Activated naive CD4-positive, alpha-beta T cell treated with anti-CD3 and anti-CD28 coated beads, Interleukin-2, amount 50 U/mL, for 72 hours (primary cell): ENCODE measurements at regions not wholly inside any gene's neighbourhood (a gene's known extent, or its start where the extent isn't known, plus 50 kb on each side); places are given as distances from the start of the nearest gene placed in this dataset.
"Not testable (repeated sequence)": the region's sequence is repeated elsewhere in the genome, so short reads cannot be mapped to it uniquely, and the experiment has no call there.

Source experiments
- ATAC-seq, 2 donors: fragments of 150-1000 bp; cut with Tn5 transposase; 2 replicates each; pipeline ENCODE4 v1.10.0; 2021; ENCODE audit warnings: mild to moderate bottlenecking in 2 of 2, moderate library complexity in 2 of 2
- DNase-seq, 2 donors: peaks; one replicate each; pipeline ENCODE4 v3.0.0; 2021 to 2022; ENCODE audit warnings: low spot score in 2 of 2
- H3K27ac Mint-ChIP-seq, 2 donors: one replicate each; pipeline ENCODE4 v1.8.0; 2022; ENCODE audit warnings: mild to moderate bottlenecking in 2 of 2, mixed read lengths in 2 of 2
- H3K36me3 Mint-ChIP-seq, 2 donors: one replicate each; pipeline ENCODE4 v1.8.0; 2022; ENCODE audit warnings: mixed read lengths in 2 of 2
- H3K9me3 Mint-ChIP-seq, 2 donors: one replicate each; pipeline ENCODE4 v1.8.0; 2022; ENCODE audit warnings: mixed read lengths in 2 of 2

GRCh38 chr12:89239534-89239933 is 112.8 kb downstream of the DUSP6 start:
- ATAC-seq (no peak), DNase-seq (no peak)
- Mint-ChIP-seq H3K27ac (no peak overlapping the region), H3K9me3 (peaks cover 22 to 38% of the 10 kb centered on the region in 2 donors), H3K36me3 (peaks cover 19 to 46% of the 10 kb centered on the region in 2 donors)

- no peak for DNase-seq
- peaks cover 23 to 40% of the 10 kb centered on the region in 2 donors for H3K9me3 Mint-ChIP-seq
- no peak overlapping the region for H3K27ac Mint-ChIP-seq
- ATAC-seq: no peak
- H3K36me3 Mint-ChIP-seq: peaks cover 19 to 50% of the 10 kb centered on the region in 2 donors
These were observed 113.7 kb downstream of the DUSP6 start for GRCh38 chr12:89238593-89238992.

GRCh38 chr12:89237763-89238162 is 114.5 kb downstream of the DUSP6 start:
- no peak overlapping the region for H3K27ac Mint-ChIP-seq
- H3K36me3 Mint-ChIP-seq: peaks cover 19 to 47% of the 10 kb centered on the region in 2 donors
- ATAC-seq: no peak

GRCh38 chr12:89236748-89237383 is 115.4 kb downstream of the DUSP6 start:
- no peak for DNase-seq
- no peak overlapping the region for H3K27ac Mint-ChIP-seq
- H3K36me3 Mint-ChIP-seq: peaks cover 19 to 42% of the 10 kb centered on the region in 2 donors
- H3K9me3 Mint-ChIP-seq: peaks cover 26 to 39% of the 10 kb centered on the region in 2 donors
- ATAC-seq: no peak

More at GRCh38 chr12:89237763-89238162, 114.5 kb downstream of the DUSP6 start:
- H3K9me3 Mint-ChIP-seq: peaks cover 25 to 39% of the 10 kb centered on the region in 2 donors
- no peak for DNase-seq

- no peak for DNase-seq
- H3K36me3 Mint-ChIP-seq: peaks cover 19 to 42% of the 10 kb centered on the region in 2 donors
- ATAC-seq: peak in 1 of 2 donors; percentile 40
- no peak overlapping the region for H3K27ac Mint-ChIP-seq
- peaks cover 26 to 37% of the 10 kb centered on the region in 2 donors for H3K9me3 Mint-ChIP-seq
These were observed 116.1 kb downstream of the DUSP6 start for GRCh38 chr12:89236237-89236636.

- Mint-ChIP-seq H3K9me3 (peaks cover 26 to 31% of the 10 kb centered on the region in 2 donors), H3K27ac (peak overlapping the region; percentile 75 to 77), H3K36me3 (peaks cover 19 to 43% of the 10 kb centered on the region in 2 donors)
- ATAC-seq (peak in 1 of 2 donors; percentile 57), DNase-seq (no peak)
These were observed 116.9 kb downstream of the DUSP6 start for GRCh38 chr12:89235189-89235993.

- Mint-ChIP-seq H3K36me3 (peaks cover 19 to 43% of the 10 kb centered on the region in 2 donors), H3K27ac (peak overlapping the region in 1 of 2 donors; percentile 77), H3K9me3 (peaks cover 26 to 31% of the 10 kb centered on the region in 2 donors)
- ATAC-seq (no peak), DNase-seq (no peak)
These were observed 117.8 kb downstream of the DUSP6 start for GRCh38 chr12:89234324-89235114.

GRCh38 chr12:89231686-89232085 is 120.6 kb downstream of the DUSP6 start:
- ATAC-seq: peak in 1 of 2 donors; percentile 28
- peaks cover 10 to 49% of the 10 kb centered on the region in 2 donors for H3K36me3 Mint-ChIP-seq
- no peak for DNase-seq
- no peak overlapping the region for H3K27ac Mint-ChIP-seq
- H3K9me3 Mint-ChIP-seq: peaks cover 22 to 23% of the 10 kb centered on the region in 2 donors

- peaks cover 21 to 22% of the 10 kb centered on the region in 2 donors for H3K9me3 Mint-ChIP-seq
- H3K27ac Mint-ChIP-seq: no peak overlapping the region
- DNase-seq (no peak), ATAC-seq (no peak)
- peaks cover 8 to 45% of the 10 kb centered on the region in 2 donors for H3K36me3 Mint-ChIP-seq
These were observed 121.7 kb downstream of the DUSP6 start for GRCh38 chr12:89230376-89231315.

- H3K27ac Mint-ChIP-seq: no peak overlapping the region
- H3K9me3 Mint-ChIP-seq: peaks cover 8 to 13% of the 10 kb centered on the region in 2 donors
- ATAC-seq (no peak), DNase-seq (no peak)
- H3K36me3 Mint-ChIP-seq: peaks cover 0 to 49% of the 10 kb centered on the region in 2 donors
These were observed 123.8 kb downstream of the DUSP6 start for GRCh38 chr12:89228491-89228890.

- peak overlapping the region in 1 of 2 donors; percentile 53 for H3K27ac Mint-ChIP-seq
- DNase-seq (no peak), ATAC-seq (no peak)
- peaks cover 5 to 11% of the 10 kb centered on the region in 2 donors for H3K9me3 Mint-ChIP-seq
- H3K36me3 Mint-ChIP-seq: peaks cover 0 to 47% of the 10 kb centered on the region in 2 donors
These were observed 124.5 kb downstream of the DUSP6 start for GRCh38 chr12:89227774-89228173.

GRCh38 chr12:89225808-89226411 is 126.4 kb downstream of the DUSP6 start:
- peak overlapping the region; percentile 94 to 99 for H3K27ac Mint-ChIP-seq
- DNase-seq: peak; percentile 48 to 64

GRCh38 chr12:89225401-89225800 is 126.9 kb downstream of the DUSP6 start:
- DNase-seq (peak; percentile 72 to 86), ATAC-seq (peak; percentile 88 to 92)
- Mint-ChIP-seq H3K27ac (peak overlapping the region; percentile 94 to 99), H3K9me3 (peaks cover 4 to 10% of the 10 kb centered on the region in 2 donors), H3K36me3 (peaks cover 0 to 55% of the 10 kb centered on the region in 2 donors)

More at GRCh38 chr12:89225808-89226411, 126.4 kb downstream of the DUSP6 start:
- peaks cover 4 to 10% of the 10 kb centered on the region in 2 donors for H3K9me3 Mint-ChIP-seq
- peak; percentile 84 to 86 for ATAC-seq
- H3K36me3 Mint-ChIP-seq: peaks cover 0 to 51% of the 10 kb centered on the region in 2 donors

GRCh38 chr12:89222580-89222979 is 129.7 kb downstream of the DUSP6 start:
- DNase-seq, ATAC-seq, H3K27ac Mint-ChIP-seq: not testable (repeated sequence)
- Mint-ChIP-seq H3K36me3 (peaks cover 0 to 51% of the 10 kb centered on the region in 2 donors), H3K9me3 (peaks cover 4 to 10% of the 10 kb centered on the region in 2 donors)

GRCh38 chr12:89217472-89217871 is 134.8 kb downstream of the DUSP6 start:
- ATAC-seq (no peak), DNase-seq (no peak)
- H3K27ac Mint-ChIP-seq: no peak overlapping the region
- peaks cover 0 to 30% of the 10 kb centered on the region in 2 donors for H3K36me3 Mint-ChIP-seq
- no peaks in the 10 kb centered on the region for H3K9me3 Mint-ChIP-seq
